HG03066 (cell line): ENCODE measurements at regions not wholly inside any gene's neighbourhood (a gene's known extent, or its start where the extent isn't known, plus 50 kb on each side); places are given as distances from the start of the nearest gene placed in this dataset.
"Not testable (repeated sequence)": the region's sequence is repeated elsewhere in the genome, so short reads cannot be mapped to it uniquely, and the experiment has no call there.

ENCODE experiments used
- ATAC-seq: cut with Tn5 transposase; IDR thresholded peaks from one replicate; pipeline ENCODE4 v1.9.1; 2021; ENCODE audit warnings: low read depth; ENCODE audit not compliant: unreplicated experiment

GRCh38 chr5:118506217-118506852, 482.0 kb downstream of the DTWD2 start:
- ATAC-seq = peak; percentile 61

GRCh38 chr5:118502232-118502631, 486.1 kb downstream of the DTWD2 start:
- ATAC-seq = not testable (repeated sequence)

DNA sequence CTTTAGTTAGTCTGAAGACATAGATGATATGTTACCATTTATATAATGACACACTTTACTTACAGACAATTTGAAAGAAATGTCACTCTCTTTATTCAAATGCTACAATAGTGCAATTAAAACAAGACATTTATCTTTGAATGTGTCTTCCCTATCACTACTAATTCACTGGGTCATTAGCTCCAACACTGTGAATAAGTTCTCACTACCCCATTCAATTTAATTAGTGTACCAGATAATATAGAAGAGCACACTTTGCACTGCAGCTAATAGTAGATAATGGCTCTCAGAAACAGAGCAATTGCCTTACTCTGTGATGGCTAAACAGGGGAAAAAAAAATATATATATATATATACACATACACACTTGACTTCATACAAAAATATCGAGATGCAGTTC, 497.0 kb downstream of the DTWD2 start:
- ATAC-seq = no peak

- ATAC-seq = no peak
Observed at GRCh38 chr5:118486647-118487225, 501.6 kb downstream of the DTWD2 start.

- no peak for ATAC-seq
Observed at GRCh38 chr5:118479285-118479684, 509.1 kb downstream of the DTWD2 start.

DNA sequence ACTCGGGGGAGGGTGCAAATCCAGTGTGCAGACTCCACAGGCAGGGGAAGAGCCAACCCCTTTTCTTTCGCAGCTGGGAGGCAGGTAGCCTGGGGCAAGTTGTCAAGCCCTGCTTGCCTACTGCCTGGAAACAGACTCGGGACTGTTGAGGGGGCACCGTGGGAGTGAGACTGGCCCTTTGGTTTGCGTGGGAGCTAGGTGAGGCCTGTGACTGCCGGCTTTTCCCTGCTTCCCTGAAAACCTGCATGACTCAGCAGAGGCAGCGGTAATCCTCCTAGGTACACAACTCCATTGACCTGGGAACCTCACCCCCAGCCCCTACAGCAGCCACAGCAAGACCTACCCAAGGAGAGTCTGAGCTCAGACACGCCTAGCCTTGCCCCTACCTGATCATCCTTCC, 509.5 kb downstream of the DTWD2 start:
- ATAC-seq = no peak

GRCh38 chr5:118468085-118468484, 520.3 kb downstream of the DTWD2 start:
- ATAC-seq = no peak

DNA sequence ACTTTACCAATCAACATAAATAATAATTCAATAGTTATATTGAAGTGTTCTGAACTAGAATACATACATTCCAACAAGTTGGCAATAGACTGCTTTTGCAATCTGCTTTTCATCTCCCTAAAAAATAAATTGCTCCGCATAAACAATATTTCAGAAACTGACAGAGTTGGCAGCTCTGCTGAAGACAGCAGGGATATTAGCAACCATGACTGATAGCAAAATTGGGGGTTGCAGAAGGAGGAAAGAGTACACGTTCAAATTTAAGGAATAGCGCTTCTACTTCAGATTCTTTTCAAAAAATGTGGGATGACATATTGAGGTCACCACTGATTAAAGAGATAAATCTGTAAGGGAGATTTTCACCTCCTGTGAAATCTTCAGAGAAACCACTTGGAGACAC, 521.2 kb downstream of the DTWD2 start:
- ATAC-seq = no peak

DNA sequence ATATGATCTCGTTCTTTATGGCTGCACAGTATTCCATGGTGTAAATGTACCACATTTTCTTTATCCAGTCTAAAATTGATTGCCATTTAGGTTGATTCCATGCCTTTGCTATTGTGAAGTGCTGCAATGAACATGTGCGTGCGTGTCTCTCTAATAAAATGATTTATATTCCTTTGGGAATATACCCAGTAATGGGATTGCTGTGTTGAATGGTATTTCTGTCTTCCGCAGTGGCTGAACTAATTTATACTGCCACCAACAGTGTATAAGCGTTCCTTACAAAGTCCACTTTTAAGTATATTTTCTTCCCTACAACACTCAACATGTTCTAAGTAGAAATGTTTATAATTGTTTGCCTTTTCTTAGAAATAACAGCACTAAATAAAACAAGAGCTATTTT, 521.9 kb downstream of the DTWD2 start:
- no peak for ATAC-seq

DNA sequence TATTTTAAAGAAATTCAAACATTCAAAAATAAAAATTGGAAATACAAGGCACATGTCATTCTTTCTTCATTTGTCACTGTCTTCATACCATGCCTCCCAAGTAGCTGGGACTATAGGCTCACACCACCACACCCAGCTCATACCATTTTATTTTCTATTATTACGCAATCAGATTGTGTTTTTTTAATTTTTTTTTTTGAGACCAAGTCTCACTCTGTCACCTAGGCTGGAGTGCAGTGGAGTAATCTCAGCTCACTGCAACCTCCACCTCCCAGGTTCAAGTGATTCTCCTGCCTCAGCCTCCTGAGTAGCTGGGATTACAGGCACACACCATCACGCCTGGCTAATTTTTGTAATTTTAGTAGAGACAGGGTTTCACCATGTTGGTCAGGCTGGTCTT, 526.1 kb downstream of the DTWD2 start:
- ATAC-seq = not testable (repeated sequence)

DNA sequence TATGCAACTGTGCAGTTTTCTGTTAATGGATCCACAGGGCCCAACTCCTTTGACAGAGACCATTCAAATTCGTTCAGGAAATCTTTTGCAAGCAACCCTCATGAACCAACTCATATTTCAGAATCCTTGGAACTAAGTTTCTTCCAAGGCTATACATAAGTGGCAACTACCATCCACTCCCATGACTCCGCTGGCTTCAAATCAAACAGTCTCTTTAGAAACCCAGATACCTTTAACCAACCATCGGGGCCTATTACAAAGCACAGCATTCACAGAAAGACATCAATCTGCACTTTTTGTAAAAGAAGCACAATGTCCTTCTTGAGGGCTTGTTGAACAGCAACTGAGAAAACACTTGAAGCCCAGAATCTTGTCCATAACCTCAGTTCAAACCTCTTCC, 526.9 kb downstream of the DTWD2 start:
- no peak for ATAC-seq

DNA sequence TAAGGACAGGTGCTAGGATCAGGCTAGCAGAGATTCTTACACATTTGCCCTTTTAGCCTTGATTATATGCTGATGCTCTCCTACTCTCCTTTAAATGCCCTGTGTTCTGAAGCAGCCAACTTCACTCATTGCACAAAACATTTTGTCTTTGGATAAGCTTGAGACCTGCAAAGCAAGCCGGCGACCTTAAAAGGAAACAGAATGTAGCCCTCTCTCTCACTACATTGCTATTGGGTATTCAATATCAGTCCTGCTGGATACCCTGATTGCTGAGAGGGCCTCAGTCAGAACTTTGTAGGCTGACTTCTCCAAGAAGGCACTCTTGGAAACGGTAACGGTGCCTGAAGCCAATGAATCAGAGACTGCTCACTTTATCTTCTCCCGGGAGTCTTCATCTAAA, 528.9 kb downstream of the DTWD2 start:
- ATAC-seq = no peak

- no peak for ATAC-seq
Observed at GRCh38 chr5:118456085-118456484, 532.3 kb downstream of the DTWD2 start.

DNA sequence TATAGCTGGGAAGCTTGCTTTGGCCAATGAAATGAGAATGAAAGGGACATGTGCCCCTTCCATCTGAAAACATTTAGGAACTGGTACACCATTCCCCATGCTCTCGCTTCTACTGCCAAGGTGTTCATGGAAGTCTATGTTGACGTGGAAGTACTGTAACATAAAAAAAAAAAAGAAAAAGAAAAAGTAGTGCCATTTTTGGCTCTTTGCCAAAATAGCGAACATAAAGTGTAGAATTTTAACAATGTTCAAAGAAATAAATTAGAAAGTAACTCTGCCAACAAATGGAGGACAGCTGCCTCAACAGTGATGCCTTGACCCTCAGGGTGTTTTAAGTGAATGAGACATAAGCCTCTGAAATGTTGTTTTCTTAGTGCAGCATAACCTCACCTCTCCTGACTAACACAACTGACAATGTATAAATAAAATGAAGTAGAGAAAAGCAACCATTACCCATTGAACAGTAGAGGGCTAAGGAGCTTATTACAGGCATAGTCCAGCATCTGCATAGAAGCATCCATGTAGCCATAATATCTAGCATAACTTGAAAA, 536.6 kb downstream of the DTWD2 start:
- no peak for ATAC-seq

DNA sequence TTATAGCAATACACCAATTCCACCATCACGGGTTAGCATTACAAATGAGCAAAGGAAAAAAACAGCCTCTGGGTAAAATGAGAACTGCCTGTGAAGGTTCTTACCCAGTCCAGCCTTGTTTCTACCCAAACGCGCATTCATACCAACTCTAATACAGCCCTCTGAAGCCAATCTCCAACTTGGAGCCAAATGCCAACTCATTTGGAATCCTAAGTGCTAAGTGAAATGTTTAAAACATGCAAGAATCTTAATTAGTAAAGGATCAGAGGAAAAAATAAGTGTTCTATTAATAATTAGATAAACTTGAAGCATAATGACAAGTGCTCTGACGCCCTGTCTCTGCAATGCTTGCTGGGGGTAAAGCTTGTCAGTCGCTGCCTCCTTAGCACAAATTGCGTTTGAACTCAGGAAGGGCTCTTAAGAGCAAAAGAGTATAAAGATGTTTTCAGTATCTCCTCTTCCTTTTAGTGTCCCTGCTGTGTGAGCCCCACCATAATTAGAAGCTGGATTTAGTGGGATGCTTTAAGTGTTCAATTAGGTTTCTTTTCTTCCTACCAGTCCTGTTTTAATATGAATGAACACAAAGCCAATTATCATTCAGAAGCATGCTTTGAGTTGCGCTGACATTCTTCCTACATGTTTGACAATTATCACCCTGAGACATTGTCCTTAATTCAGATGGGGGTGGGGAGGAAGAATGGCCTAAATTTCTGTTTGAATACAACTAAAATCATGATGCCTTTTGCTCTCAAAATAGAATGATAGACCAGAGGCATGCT, 537.6 kb downstream of the DTWD2 start:
- no peak for ATAC-seq

DNA sequence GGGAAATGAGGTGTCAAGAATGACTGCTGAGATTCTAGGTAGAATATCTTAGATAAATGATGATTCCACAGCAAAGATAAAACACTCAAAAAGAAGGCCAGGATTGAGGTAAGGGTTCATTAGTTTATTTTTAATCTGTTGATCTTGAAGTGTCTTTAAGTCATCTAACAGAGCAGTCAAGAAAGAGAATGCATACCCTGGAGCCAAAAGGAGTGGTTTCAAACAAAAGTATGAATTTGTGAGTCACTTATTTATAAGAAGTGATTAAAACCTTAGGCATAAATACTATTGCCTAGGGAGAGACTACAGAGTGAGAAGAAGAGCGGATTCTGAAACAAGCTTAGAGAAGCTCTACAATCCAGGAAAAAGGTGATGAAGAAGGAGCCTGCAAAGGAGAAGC, 541.0 kb downstream of the DTWD2 start:
- ATAC-seq = no peak

DNA sequence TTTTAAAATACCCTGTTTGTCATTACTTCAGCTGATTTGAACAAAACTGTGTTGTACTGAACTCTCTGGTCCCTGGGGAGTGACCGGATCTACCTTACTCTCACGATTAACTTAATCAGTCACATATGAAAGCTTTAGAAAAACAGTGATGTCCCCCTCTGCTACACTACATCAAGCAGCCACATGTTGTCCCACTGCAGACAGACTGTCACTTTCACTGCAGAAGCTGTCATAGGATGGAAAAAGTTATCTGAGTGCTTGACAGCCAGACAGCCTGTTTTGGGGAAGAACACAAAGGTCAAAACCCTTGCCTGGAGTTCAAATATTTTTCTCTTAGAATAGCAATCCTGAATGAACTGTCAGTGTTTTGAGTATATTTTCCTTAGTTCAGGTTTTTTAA, 546.4 kb downstream of the DTWD2 start:
- no peak for ATAC-seq

DNA sequence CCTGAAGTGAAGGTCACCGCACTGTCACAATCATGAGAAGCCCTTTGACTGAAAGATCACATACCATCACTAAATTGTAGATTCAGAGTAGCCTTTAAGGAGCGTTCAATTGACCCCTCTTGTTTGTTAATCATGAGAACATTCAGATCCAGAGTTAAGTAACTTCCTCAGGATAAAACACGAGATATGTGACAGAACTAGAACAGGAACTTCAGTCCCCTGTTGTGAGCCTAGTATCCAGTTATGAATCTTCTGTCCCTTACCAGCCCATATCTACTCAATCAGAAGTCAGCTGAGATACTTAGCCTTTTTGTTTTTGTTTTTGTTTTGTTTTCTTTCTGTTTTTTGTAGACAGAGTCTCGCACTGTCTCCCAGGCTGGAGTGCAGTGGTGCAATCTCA, 547.3 kb downstream of the DTWD2 start:
- ATAC-seq = no peak

DNA sequence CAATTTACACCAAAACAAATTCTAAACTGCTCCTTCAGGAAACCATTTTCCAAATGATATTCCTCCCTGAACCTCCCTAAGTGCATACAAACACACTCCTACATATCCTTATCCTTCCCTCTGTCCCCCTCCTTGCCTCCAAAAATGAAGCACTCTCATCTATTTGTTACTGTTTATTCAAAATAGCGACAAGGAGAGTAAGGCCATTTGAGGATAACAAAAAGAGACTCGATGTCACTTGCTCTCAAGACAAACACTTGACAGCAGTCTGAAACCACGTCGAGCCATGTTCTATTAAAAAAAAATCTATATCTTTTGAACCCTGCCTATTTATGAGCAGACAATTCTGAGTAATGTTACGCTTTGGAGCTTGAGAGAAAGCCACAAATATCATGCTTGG, 547.9 kb downstream of the DTWD2 start:
- ATAC-seq = no peak

DNA sequence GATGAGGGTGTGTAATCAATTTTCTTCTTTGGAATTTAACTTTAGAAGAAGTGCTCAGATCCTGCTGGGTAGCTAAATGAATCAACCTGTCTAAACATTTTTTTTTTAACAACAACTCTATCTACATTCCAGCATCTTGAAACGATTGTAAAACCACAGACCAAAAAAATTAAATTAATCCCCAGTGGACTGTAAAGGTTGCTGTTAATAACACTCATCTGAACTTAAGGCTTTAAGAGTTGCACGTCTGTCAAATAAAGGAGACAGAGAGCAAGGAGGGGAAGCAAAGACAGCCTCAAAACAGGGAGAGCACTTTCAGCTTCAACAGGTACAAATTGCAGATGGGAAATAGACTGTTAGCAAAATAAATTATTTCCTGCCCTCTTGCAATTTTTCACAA, 548.5 kb downstream of the DTWD2 start:
- ATAC-seq = no peak

- ATAC-seq = no peak
Observed at GRCh38 chr5:118435131-118435530, 553.2 kb downstream of the DTWD2 start.

DNA sequence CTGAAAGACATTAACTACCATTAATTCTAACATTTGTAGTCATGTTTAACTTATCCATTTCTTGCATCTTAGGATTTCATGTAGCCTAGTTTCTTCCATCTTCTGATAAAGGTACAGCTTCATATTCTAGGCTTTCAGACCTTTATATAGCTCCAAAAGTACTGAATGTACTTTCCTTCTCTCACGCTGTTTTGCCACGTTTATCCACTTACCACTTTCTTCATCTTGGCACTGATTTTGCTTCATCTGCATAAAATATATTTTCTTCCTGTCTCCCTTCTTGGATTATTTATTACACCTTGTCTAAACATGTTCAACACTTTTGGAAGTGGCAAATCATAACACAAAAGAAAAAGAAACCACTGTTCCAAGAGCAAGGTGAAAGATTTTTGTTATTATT, 553.8 kb downstream of the DTWD2 start:
- no peak for ATAC-seq
